Neural progenitor cell (in vitro differentiated cells): ENCODE measurements at regions not wholly inside any gene's neighbourhood (a gene's known extent, or its start where the extent isn't known, plus 50 kb on each side); places are given as distances from the start of the nearest gene placed in this dataset.

Experiments used
- DNase-seq: peaks from one replicate; pipeline ENCODE4 v3.0.0-alpha.2; 2016; ENCODE audit warnings: low spot score
- H2AFZ ChIP-seq: fragments of 200-600 bp; sonication (generic); replicated peaks from 2 replicates; pipeline ENCODE4 v1.6.1; 2016; ENCODE audit warnings: antibody characterized with exemption
- H3F3A ChIP-seq: fragments of 200-600 bp; sonication (generic); 2 replicates; pipeline ENCODE4 v1.6.1; 2016; ENCODE audit warnings: antibody characterized with exemption, low read depth
- H3K27ac ChIP-seq: fragments of 200-600 bp; sonication (generic); 2 replicates; pipeline ENCODE4 v1.5.1; 2016; ENCODE audit warnings: mild to moderate bottlenecking
- H3K27me3 ChIP-seq: fragments of 200-600 bp; sonication (generic); 2 replicates; pipeline ENCODE4 v1.6.1; 2016; ENCODE audit warnings: mild to moderate bottlenecking, moderate library complexity
- H3K36me3 ChIP-seq: fragments of 200-600 bp; sonication (generic); 2 replicates; pipeline ENCODE4 v1.5.1; 2016
- H3K4me1 ChIP-seq: fragments of 200-600 bp; sonication (generic); 2 replicates; pipeline ENCODE4 v1.6.1; 2016; ENCODE audit warnings: mixed run types
- H3K4me2 ChIP-seq: fragments of 200-600 bp; sonication (generic); 2 replicates; pipeline ENCODE4 v1.6.1; 2016
- H3K4me3 ChIP-seq: fragments of 200-600 bp; sonication (generic); 2 replicates; pipeline ENCODE4 v1.5.1; 2016
- H3K79me2 ChIP-seq: fragments of 200-600 bp; sonication (generic); 2 replicates; pipeline ENCODE4 v1.6.1; 2016; ENCODE audit warnings: low read depth
- H3K9ac ChIP-seq: fragments of 200-600 bp; sonication (generic); 2 replicates; pipeline ENCODE4 v1.6.1; 2016
- H3K9me3 ChIP-seq: fragments of 200-600 bp; sonication (generic); 2 replicates; pipeline ENCODE4 v1.5.1; 2016; ENCODE audit warnings: low read depth
- H4K20me1 ChIP-seq: fragments of 200-600 bp; sonication (generic); 2 replicates; pipeline ENCODE4 v1.6.1; 2016; ENCODE audit warnings: low read depth
- H3K27ac Mint-ChIP-seq: 3 replicates; pipeline ENCODE4 v1.8.0; 2021; ENCODE audit warnings: mixed read lengths
- H3K27me3 Mint-ChIP-seq: 2 replicates; pipeline ENCODE4 v1.8.0; 2022; ENCODE audit warnings: low read depth, mild to moderate bottlenecking, inconsistent platforms, moderate library complexity, mixed read lengths; ENCODE audit not compliant: insufficient read depth
- H3K36me3 Mint-ChIP-seq: 3 replicates; pipeline ENCODE4 v1.8.0; 2021; ENCODE audit warnings: mixed read lengths
- H3K4me1 Mint-ChIP-seq: 3 replicates; pipeline ENCODE4 v1.8.0; 2021; ENCODE audit warnings: mixed read lengths
- H3K4me3 Mint-ChIP-seq: 3 replicates; pipeline ENCODE4 v1.8.0; 2021; ENCODE audit warnings: mild to moderate bottlenecking, moderate library complexity, mixed read lengths
- H3K9me3 Mint-ChIP-seq: 3 replicates; pipeline ENCODE4 v1.8.0; 2020; ENCODE audit warnings: mixed read lengths
- CTCF ChIP-seq: fragments of 200-600 bp; sonication (generic); IDR thresholded peaks from 2 replicates; pipeline ENCODE4 v1.5.1; 2017; ENCODE audit warnings: antibody characterized with exemption, mild to moderate bottlenecking
- EZH2 ChIP-seq: fragments of 200-600 bp; sonication (generic); IDR thresholded peaks from 2 replicates; pipeline ENCODE4 v1.6.1; 2017; ENCODE audit warnings: antibody characterized with exemption, mild to moderate bottlenecking, moderate library complexity
- EZH2phosphoT487 ChIP-seq: fragments of 200-600 bp; sonication (generic); IDR thresholded peaks from 2 replicates; pipeline ENCODE4 v1.6.1; 2017; ENCODE audit warnings: antibody characterized with exemption

- no peak for DNase-seq
- H3F3A ChIP-seq: no peaks in the 10 kb centered on the region
- Mint-ChIP-seq H3K4me3 (no peak overlapping the region), H3K27ac (no peak overlapping the region), H3K27me3 (no peaks in the 10 kb centered on the region), H3K9me3 (no peaks in the 10 kb centered on the region), H3K4me1 (peaks cover 11% of the 10 kb centered on the region), H3K36me3 (no peaks in the 10 kb centered on the region)
- no peaks in the 10 kb centered on the region for H3K27me3 ChIP-seq
- H3K79me2 ChIP-seq: no peaks in the 10 kb centered on the region
- H3K4me1 ChIP-seq: peaks cover 13% of the 10 kb centered on the region
- H3K4me2 ChIP-seq: no peak overlapping the region
- no peak for TF ChIP-seq EZH2
- no peak for TF ChIP-seq CTCF
- no peak for TF ChIP-seq EZH2phosphoT487
- no peaks in the 10 kb centered on the region for H3K36me3 ChIP-seq
- H3K9me3 ChIP-seq: no peaks in the 10 kb centered on the region
- H3K4me3 ChIP-seq: no peak overlapping the region
- no peaks in the 10 kb centered on the region for H4K20me1 ChIP-seq
- no peak overlapping the region for H3K9ac ChIP-seq
- H2AFZ ChIP-seq: no peak overlapping the region
- H3K27ac ChIP-seq: no peak overlapping the region
Measured at GRCh38 chr6:22497276-22497675, 72.1 kb upstream of the HDGFL1 start.

- H3K4me3 ChIP-seq: no peak overlapping the region
- H3K4me2 ChIP-seq: no peak overlapping the region
- no peaks in the 10 kb centered on the region for H3K36me3 Mint-ChIP-seq
- no peaks in the 10 kb centered on the region for H3K36me3 ChIP-seq
- H3K27ac ChIP-seq: no peak overlapping the region
- no peak overlapping the region for H3K9ac ChIP-seq
- no peak overlapping the region for H2AFZ ChIP-seq
- no peak for TF ChIP-seq CTCF
- H3K4me1 ChIP-seq: peaks cover 13% of the 10 kb centered on the region
- no peak overlapping the region for H3K4me3 Mint-ChIP-seq
- no peaks in the 10 kb centered on the region for H4K20me1 ChIP-seq
- no peaks in the 10 kb centered on the region for H3F3A ChIP-seq
- no peak overlapping the region for H3K27ac Mint-ChIP-seq
- H3K79me2 ChIP-seq: no peaks in the 10 kb centered on the region
- peaks cover 11% of the 10 kb centered on the region for H3K4me1 Mint-ChIP-seq
- no peak for DNase-seq
- no peaks in the 10 kb centered on the region for H3K27me3 ChIP-seq
- H3K27me3 Mint-ChIP-seq: no peaks in the 10 kb centered on the region
- no peaks in the 10 kb centered on the region for H3K9me3 ChIP-seq
- no peaks in the 10 kb centered on the region for H3K9me3 Mint-ChIP-seq
Measured at GRCh38 chr6:22499815-22500214, 69.6 kb upstream of the HDGFL1 start.

GRCh38 chr6:22506496-22506895 lies 62.9 kb upstream of the HDGFL1 start:
- Histone ChIP-seq H3K36me3 (no peaks in the 10 kb centered on the region), H3K4me1 (no peaks in the 10 kb centered on the region), H3K27me3 (no peaks in the 10 kb centered on the region), H2AFZ (no peak overlapping the region), H3K79me2 (no peaks in the 10 kb centered on the region), H3K4me3 (no peak overlapping the region), H3F3A (no peaks in the 10 kb centered on the region), H3K9ac (no peak overlapping the region), H3K4me2 (no peak overlapping the region), H3K9me3 (no peaks in the 10 kb centered on the region), H3K27ac (no peak overlapping the region), H4K20me1 (no peaks in the 10 kb centered on the region)
- H3K9me3 Mint-ChIP-seq: peaks cover 2% of the 10 kb centered on the region
- H3K4me3 Mint-ChIP-seq: no peak overlapping the region
- DNase-seq: no peak
- H3K27ac Mint-ChIP-seq: no peak overlapping the region
- TF ChIP-seq EZH2: no peak
- no peak for TF ChIP-seq EZH2phosphoT487
- TF ChIP-seq CTCF: no peak
- no peaks in the 10 kb centered on the region for H3K36me3 Mint-ChIP-seq
- no peaks in the 10 kb centered on the region for H3K27me3 Mint-ChIP-seq
- no peaks in the 10 kb centered on the region for H3K4me1 Mint-ChIP-seq
